ENCODE measurements at regions not wholly inside any gene's neighbourhood (a gene's known extent, or its start where the extent isn't known, plus 50 kb on each side); places are given as distances from the start of the nearest gene placed in this dataset.

DNA sequence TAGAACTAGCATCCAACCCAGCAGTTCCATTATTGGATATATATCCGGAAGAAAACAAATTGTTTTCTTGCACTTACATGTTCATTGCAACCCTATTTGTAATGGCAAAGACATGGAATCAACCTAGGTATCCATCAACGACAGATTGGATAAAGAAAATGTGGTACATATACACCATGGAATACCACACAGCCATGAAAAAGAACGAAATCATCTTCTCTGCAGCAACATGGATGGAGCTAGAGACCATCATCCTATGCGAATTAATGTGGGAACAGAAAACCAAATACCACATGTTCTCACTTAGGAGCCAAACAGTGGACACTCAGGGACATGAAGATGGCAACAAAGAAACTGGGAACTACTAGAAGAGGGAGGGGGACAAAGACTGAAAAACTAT is 352.7 kb downstream of the CDH2 start:
- TF ChIP-seq POLR2AphosphoS5 (IDR thresholded peaks at IDR 0.05; ENCODE audit: low read depth) (no peak), GABPA (IDR thresholded peaks at IDR 0.05; ENCODE audit: low read depth) (no peak), SPI1 (IDR thresholded peaks at IDR 0.05; ENCODE audit: borderline replicate concordance, low read depth) (no peak)
- TF ChIP-seq, protein P1, sequence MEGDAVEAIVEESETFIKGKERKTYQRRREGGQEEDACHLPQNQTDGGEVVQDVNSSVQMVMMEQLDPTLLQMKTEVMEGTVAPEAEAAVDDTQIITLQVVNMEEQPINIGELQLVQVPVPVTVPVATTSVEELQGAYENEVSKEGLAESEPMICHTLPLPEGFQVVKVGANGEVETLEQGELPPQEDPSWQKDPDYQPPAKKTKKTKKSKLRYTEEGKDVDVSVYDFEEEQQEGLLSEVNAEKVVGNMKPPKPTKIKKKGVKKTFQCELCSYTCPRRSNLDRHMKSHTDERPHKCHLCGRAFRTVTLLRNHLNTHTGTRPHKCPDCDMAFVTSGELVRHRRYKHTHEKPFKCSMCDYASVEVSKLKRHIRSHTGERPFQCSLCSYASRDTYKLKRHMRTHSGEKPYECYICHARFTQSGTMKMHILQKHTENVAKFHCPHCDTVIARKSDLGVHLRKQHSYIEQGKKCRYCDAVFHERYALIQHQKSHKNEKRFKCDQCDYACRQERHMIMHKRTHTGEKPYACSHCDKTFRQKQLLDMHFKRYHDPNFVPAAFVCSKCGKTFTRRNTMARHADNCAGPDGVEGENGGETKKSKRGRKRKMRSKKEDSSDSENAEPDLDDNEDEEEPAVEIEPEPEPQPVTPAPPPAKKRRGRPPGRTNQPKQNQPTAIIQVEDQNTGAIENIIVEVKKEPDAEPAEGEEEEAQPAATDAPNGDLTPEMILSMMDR (IDR thresholded peaks at IDR 0.05; ENCODE audit: insufficient read depth, low read length), result no peak
- TF ChIP-seq, protein P2, sequence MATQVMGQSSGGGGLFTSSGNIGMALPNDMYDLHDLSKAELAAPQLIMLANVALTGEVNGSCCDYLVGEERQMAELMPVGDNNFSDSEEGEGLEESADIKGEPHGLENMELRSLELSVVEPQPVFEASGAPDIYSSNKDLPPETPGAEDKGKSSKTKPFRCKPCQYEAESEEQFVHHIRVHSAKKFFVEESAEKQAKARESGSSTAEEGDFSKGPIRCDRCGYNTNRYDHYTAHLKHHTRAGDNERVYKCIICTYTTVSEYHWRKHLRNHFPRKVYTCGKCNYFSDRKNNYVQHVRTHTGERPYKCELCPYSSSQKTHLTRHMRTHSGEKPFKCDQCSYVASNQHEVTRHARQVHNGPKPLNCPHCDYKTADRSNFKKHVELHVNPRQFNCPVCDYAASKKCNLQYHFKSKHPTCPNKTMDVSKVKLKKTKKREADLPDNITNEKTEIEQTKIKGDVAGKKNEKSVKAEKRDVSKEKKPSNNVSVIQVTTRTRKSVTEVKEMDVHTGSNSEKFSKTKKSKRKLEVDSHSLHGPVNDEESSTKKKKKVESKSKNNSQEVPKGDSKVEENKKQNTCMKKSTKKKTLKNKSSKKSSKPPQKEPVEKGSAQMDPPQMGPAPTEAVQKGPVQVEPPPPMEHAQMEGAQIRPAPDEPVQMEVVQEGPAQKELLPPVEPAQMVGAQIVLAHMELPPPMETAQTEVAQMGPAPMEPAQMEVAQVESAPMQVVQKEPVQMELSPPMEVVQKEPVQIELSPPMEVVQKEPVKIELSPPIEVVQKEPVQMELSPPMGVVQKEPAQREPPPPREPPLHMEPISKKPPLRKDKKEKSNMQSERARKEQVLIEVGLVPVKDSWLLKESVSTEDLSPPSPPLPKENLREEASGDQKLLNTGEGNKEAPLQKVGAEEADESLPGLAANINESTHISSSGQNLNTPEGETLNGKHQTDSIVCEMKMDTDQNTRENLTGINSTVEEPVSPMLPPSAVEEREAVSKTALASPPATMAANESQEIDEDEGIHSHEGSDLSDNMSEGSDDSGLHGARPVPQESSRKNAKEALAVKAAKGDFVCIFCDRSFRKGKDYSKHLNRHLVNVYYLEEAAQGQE (IDR thresholded peaks at IDR 0.05; ENCODE audit: insufficient replicate concordance, low read depth), result no peak

Data from HL-60 (cell line).